WERI-Rb-1 (cell line): ENCODE measurements at regions not wholly inside any gene's neighbourhood (a gene's known extent, or its start where the extent isn't known, plus 50 kb on each side); places are given as distances from the start of the nearest gene placed in this dataset.

Experiments
- DNase-seq: peaks from one replicate; pipeline ENCODE4 v3.0.0-alpha.2; 2020
- H3K27ac ChIP-seq: fragments of 250-450 bp; sonication (Bioruptor Pico); 2 replicates; pipeline ENCODE4 v1.5.1; 2020; ENCODE audit warnings: mild to moderate bottlenecking, moderate library complexity
- H3K27me3 ChIP-seq: fragments of 250-450 bp; sonication (Bioruptor Pico); 2 replicates; pipeline ENCODE4 v1.5.1; 2021; ENCODE audit warnings: mild to moderate bottlenecking, low read depth, moderate library complexity; ENCODE audit not compliant: insufficient read depth, severe bottlenecking
- H3K36me3 ChIP-seq: fragments of 250-450 bp; sonication (Bioruptor Pico); 2 replicates; pipeline ENCODE4 v1.5.1; 2020; ENCODE audit warnings: mild to moderate bottlenecking, moderate library complexity
- H3K4me3 ChIP-seq: 2 replicates; pipeline ENCODE4 v1.5.1; 2011; ENCODE audit warnings: low read depth, mild to moderate bottlenecking, control low read depth, low read length
- H3K9me3 ChIP-seq: fragments of 250-450 bp; sonication (Bioruptor Pico); 2 replicates; pipeline ENCODE4 v1.5.1; 2021; ENCODE audit warnings: mild to moderate bottlenecking, moderate library complexity; ENCODE audit not compliant: severe bottlenecking
- TF ChIP-seq, protein P1 (sequence below): IDR thresholded peaks from 2 replicates; pipeline ENCODE4 v1.5.1; 2011; ENCODE audit warnings: low read depth, mild to moderate bottlenecking, control low read depth, inconsistent platforms, low read length

DNA sequence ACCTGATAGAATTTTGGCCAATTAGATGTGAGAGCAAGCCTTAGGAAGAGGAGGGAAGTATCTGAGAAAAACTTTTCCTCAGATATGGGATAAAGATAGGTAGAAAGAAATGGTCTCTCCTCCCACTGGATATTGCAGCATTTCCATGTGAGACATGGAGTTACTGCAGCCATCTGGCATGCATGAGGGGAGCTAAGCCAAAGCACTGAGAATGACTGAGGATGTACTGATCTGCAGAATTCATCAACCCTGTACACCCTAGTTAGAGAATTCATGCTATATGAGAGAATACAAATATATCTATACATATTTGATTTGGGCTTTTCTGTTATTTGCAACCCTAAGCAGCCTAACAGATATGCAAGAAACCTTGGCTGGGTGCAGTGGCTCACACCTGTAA lies 52.5 kb upstream of the RPL34 start:
- no peak for DNase-seq
- TF ChIP-seq, protein P1, sequence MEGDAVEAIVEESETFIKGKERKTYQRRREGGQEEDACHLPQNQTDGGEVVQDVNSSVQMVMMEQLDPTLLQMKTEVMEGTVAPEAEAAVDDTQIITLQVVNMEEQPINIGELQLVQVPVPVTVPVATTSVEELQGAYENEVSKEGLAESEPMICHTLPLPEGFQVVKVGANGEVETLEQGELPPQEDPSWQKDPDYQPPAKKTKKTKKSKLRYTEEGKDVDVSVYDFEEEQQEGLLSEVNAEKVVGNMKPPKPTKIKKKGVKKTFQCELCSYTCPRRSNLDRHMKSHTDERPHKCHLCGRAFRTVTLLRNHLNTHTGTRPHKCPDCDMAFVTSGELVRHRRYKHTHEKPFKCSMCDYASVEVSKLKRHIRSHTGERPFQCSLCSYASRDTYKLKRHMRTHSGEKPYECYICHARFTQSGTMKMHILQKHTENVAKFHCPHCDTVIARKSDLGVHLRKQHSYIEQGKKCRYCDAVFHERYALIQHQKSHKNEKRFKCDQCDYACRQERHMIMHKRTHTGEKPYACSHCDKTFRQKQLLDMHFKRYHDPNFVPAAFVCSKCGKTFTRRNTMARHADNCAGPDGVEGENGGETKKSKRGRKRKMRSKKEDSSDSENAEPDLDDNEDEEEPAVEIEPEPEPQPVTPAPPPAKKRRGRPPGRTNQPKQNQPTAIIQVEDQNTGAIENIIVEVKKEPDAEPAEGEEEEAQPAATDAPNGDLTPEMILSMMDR = no peak
- Histone ChIP-seq H3K9me3 (no peaks in the 10 kb centered on the region), H3K4me3 (no peak overlapping the region), H3K36me3 (no peaks in the 10 kb centered on the region), H3K27me3 (no peaks in the 10 kb centered on the region), H3K27ac (no peak overlapping the region)

GRCh38 chr4:108561116-108561515 lies 59.3 kb upstream of the RPL34 start:
- DNase-seq = no peak
- no peak overlapping the region for H3K27ac ChIP-seq
- no peaks in the 10 kb centered on the region for H3K36me3 ChIP-seq
- TF ChIP-seq, protein P1 = no peak
- peaks cover 2% of the 10 kb centered on the region for H3K9me3 ChIP-seq
- H3K27me3 ChIP-seq = no peaks in the 10 kb centered on the region
- no peak overlapping the region for H3K4me3 ChIP-seq

GRCh38 chr4:108560616-108561015 lies 59.8 kb upstream of the RPL34 start:
- no peak for DNase-seq
- no peaks in the 10 kb centered on the region for H3K27me3 ChIP-seq
- peaks cover 2% of the 10 kb centered on the region for H3K9me3 ChIP-seq
- TF ChIP-seq, protein P1 = no peak
- H3K27ac ChIP-seq = no peak overlapping the region
- no peaks in the 10 kb centered on the region for H3K36me3 ChIP-seq
- no peak overlapping the region for H3K4me3 ChIP-seq

DNA sequence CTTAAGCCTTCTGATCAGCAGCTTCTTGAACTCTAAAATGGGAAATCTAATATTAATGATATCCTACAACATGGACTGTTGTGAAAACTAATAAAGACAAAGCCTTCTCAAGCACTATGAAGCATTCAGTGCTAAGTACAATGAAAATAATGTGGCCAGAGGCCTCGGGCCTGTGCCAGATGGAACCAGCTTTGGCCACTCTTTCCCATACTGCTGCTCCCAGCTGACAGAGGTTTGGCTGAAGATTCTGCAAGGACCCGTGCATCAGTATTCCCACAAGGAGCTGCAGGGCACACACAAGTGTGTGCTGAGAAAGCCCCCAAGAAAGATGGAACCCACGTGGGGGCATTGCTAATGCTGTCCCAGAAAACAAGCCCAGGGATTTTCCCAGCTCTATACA lies 60.5 kb upstream of the RPL34 start:
- H3K4me3 ChIP-seq = no peak overlapping the region
- DNase-seq = no peak
- H3K9me3 ChIP-seq = peaks cover 2% of the 10 kb centered on the region
- TF ChIP-seq, protein P1 = no peak
- H3K27me3 ChIP-seq = no peaks in the 10 kb centered on the region
- H3K27ac ChIP-seq = no peak overlapping the region
- H3K36me3 ChIP-seq = no peaks in the 10 kb centered on the region

DNA sequence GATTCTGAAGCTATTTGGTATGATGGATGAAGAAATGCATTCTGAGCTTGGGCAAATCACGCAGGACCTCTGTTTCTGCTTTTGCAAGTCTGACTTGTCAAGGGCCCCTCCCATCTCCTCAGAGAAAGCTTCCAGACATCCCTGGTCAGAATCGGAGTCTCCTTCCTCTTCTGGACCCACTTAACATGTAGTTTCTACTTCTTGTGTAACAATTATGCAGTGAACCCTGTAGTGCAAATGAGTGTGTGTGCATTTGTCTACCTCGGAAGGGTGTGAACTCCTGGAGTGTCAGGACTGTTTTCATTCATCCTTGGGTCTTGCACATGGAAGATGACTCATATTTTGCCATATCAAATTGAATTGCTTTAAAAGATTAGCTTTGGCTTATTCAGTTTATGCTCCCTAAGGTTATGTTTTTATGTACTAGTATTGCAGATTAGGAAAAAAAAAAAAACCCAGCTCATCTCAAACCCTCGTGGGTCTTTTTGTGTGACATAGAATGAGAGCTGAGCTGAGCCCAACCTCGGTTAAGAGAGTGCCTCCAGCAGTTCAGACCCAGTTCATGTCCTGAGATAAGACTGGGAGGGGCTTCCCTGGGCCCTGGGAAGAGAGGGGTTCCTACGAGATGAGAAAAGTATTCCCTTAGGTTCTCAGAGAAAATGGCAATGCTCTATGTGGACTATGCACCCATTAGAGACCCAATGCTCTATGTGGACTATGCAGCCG lies 61.1 kb upstream of the RPL34 start:
- peaks cover 2% of the 10 kb centered on the region for H3K9me3 ChIP-seq
- no peaks in the 10 kb centered on the region for H3K36me3 ChIP-seq
- DNase-seq = no peak
- TF ChIP-seq, protein P1 = no peak
- no peak overlapping the region for H3K4me3 ChIP-seq
- no peak overlapping the region for H3K27ac ChIP-seq
- H3K27me3 ChIP-seq = peaks cover 3% of the 10 kb centered on the region
